ENCODE measurements at regions not wholly inside any gene's neighbourhood (a gene's known extent, or its start where the extent isn't known, plus 50 kb on each side); places are given as distances from the start of the nearest gene placed in this dataset.

DNA sequence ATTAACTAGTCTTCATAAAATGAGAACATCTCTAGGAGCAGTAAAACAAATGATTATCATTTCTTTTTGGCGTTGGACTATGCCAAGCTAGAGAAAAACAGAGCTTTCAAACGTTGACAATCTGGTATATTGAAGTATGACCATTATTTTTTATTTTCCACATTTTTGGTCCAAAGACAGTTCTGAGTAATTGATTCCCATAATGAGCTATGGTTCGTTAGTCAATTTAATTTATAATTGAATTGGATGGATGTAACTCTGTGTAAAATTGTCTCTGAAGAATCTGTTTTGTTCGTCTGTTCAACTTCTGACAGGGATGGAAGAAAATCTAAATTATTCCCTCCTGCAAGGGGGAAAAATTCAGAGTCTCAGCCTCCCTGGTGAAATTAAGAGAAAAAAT lies 234.5 kb downstream of the LMO4 start:
- H3K4me1 ChIP-seq (ENCODE audit: insufficient read depth, low read length, poor library complexity, severe bottlenecking): no peaks in the 10 kb centered on the region
- H3K27ac ChIP-seq (ENCODE audit: low read depth, low read length, poor library complexity, severe bottlenecking): no peak overlapping the region
- CTCF ChIA-PET: no interaction called here
- no peak for DNase-seq (ENCODE audit: low spot score)
- intact Hi-C loops (cut with micrococcal nuclease; ENCODE audit: unreplicated experiment): no loop called here
- H3K9me3 ChIP-seq (ENCODE audit: low read depth, low read length, poor library complexity, severe bottlenecking): no peaks in the 10 kb centered on the region
- no peak for TF ChIP-seq EZH2 (IDR thresholded peaks at IDR 0.05; ENCODE audit: borderline replicate concordance, low read depth, low read length, poor library complexity, severe bottlenecking)
- TF ChIP-seq, protein P1, sequence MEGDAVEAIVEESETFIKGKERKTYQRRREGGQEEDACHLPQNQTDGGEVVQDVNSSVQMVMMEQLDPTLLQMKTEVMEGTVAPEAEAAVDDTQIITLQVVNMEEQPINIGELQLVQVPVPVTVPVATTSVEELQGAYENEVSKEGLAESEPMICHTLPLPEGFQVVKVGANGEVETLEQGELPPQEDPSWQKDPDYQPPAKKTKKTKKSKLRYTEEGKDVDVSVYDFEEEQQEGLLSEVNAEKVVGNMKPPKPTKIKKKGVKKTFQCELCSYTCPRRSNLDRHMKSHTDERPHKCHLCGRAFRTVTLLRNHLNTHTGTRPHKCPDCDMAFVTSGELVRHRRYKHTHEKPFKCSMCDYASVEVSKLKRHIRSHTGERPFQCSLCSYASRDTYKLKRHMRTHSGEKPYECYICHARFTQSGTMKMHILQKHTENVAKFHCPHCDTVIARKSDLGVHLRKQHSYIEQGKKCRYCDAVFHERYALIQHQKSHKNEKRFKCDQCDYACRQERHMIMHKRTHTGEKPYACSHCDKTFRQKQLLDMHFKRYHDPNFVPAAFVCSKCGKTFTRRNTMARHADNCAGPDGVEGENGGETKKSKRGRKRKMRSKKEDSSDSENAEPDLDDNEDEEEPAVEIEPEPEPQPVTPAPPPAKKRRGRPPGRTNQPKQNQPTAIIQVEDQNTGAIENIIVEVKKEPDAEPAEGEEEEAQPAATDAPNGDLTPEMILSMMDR (conservative IDR thresholded peaks at IDR 0.05; ENCODE audit: low read depth, low read length): no peak
- no peaks in the 10 kb centered on the region for H3K27me3 ChIP-seq (replicated peaks; ENCODE audit: insufficient read depth, low read depth, low read length, poor library complexity)
- H3K36me3 ChIP-seq (ENCODE audit: insufficient read depth, low read length, poor library complexity, severe bottlenecking): no peaks in the 10 kb centered on the region
- BruUV-seq (replicated peaks): no TSS peak
- no peak overlapping the region for H3K4me3 ChIP-seq (ENCODE audit: low read depth, low read length, poor library complexity, severe bottlenecking)
- POLR2A ChIA-PET (ENCODE audit: low non-redundant PET): no interaction called here

DNA sequence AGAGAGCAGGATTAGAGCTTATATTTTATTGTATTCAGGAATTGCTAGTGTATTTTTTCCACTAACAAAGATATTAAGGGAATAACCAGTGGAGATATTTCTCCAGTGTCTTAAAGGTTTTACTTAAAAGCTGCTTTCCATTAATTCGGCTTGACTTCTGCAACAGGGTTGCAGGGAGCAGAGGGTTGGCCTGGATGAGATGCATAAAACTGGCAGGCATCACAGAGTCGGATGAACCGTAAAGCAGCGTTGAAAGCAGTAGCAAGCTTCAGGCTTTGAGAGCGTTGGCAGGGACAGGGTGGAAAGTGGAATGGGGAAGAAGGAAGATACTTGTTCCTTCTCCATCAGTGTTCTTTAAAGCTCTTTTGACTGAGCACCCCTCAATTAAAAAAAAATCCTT lies 237.2 kb downstream of the LMO4 start:
- Histone ChIP-seq H3K4me1 (ENCODE audit: insufficient read depth, low read length, poor library complexity, severe bottlenecking) (no peaks in the 10 kb centered on the region), H3K9me3 (ENCODE audit: low read depth, low read length, poor library complexity, severe bottlenecking) (no peaks in the 10 kb centered on the region), H3K27me3 (replicated peaks; ENCODE audit: insufficient read depth, low read depth, low read length, poor library complexity) (no peaks in the 10 kb centered on the region), H3K27ac (ENCODE audit: low read depth, low read length, poor library complexity, severe bottlenecking) (no peak overlapping the region), H3K36me3 (ENCODE audit: insufficient read depth, low read length, poor library complexity, severe bottlenecking) (no peaks in the 10 kb centered on the region), H3K4me3 (ENCODE audit: low read depth, low read length, poor library complexity, severe bottlenecking) (no peak overlapping the region)
- ChIA-PET CTCF (no interaction called here), POLR2A (ENCODE audit: low non-redundant PET) (interaction anchor here (0.6 kb wide), 1 partner anchor 78 kb away, joined by 4 read pairs; no protein-coding TSS in a partner anchor)
- no TSS peak for BruUV-seq (replicated peaks)
- no peak for DNase-seq (ENCODE audit: low spot score)
- TF ChIP-seq, protein P1 (conservative IDR thresholded peaks at IDR 0.05; ENCODE audit: low read depth, low read length): no peak
- TF ChIP-seq EZH2 (IDR thresholded peaks at IDR 0.05; ENCODE audit: borderline replicate concordance, low read depth, low read length, poor library complexity, severe bottlenecking): no peak
- intact Hi-C loops (cut with micrococcal nuclease; ENCODE audit: unreplicated experiment): no loop called here

DNA sequence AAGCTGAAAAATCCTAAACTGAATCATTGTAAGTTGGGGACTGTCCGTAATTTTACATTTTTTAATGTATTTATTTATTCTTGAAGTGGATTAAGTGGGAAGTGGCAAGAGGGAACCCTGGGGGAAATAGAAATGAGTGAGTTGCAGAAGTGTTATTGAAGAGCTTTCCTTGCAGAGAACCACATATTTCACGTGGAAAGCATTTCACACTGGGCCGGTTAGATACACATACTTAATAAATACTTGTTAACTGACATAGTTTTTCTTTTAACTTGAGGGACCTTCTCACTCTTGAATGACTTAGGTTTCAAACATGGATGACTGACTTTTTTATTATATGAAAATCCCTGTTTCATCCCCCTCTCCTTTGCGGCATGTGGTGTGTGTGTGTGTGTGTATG lies 239.3 kb downstream of the LMO4 start:
- CTCF ChIA-PET: no interaction called here
- H3K4me1 ChIP-seq (ENCODE audit: insufficient read depth, low read length, poor library complexity, severe bottlenecking): no peaks in the 10 kb centered on the region
- H3K27me3 ChIP-seq (replicated peaks; ENCODE audit: insufficient read depth, low read depth, low read length, poor library complexity): no peaks in the 10 kb centered on the region
- POLR2A ChIA-PET (ENCODE audit: low non-redundant PET): no interaction called here
- no peaks in the 10 kb centered on the region for H3K36me3 ChIP-seq (ENCODE audit: insufficient read depth, low read length, poor library complexity, severe bottlenecking)
- H3K4me3 ChIP-seq (ENCODE audit: low read depth, low read length, poor library complexity, severe bottlenecking): no peak overlapping the region
- intact Hi-C loops (cut with micrococcal nuclease; ENCODE audit: unreplicated experiment): no loop called here
- BruUV-seq (replicated peaks): no TSS peak
- no peak overlapping the region for H3K27ac ChIP-seq (ENCODE audit: low read depth, low read length, poor library complexity, severe bottlenecking)
- no peak for TF ChIP-seq EZH2 (IDR thresholded peaks at IDR 0.05; ENCODE audit: borderline replicate concordance, low read depth, low read length, poor library complexity, severe bottlenecking)
- TF ChIP-seq, protein P1 (conservative IDR thresholded peaks at IDR 0.05; ENCODE audit: low read depth, low read length): no peak
- DNase-seq (ENCODE audit: low spot score): no peak
- no peaks in the 10 kb centered on the region for H3K9me3 ChIP-seq (ENCODE audit: low read depth, low read length, poor library complexity, severe bottlenecking)

Data from A673 (cell line).